ENCODE measurements at regions not wholly inside any gene's neighbourhood (a gene's known extent, or its start where the extent isn't known, plus 50 kb on each side); places are given as distances from the start of the nearest gene placed in this dataset.

DNA sequence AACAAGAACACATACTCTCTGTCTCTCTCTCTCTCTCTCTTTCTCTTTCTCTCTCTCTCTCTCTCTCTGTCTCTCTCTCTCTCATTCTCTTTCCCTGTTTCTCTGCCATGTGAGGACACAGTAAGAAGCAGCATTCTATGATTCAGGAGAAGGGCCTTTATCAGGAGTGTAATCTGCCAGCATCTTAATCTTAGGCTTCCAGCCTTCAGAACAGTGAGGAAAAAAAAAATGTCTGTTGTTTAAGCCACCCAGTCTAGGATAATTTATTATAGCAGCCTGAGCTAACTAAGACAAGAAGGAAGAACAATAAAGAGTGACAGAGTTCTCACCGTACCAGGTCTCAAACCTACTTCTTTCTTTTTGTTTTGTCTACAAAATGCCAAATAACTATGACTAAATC is 399.4 kb downstream of the SOCS6 start:
- H3K27ac ChIP-seq = no peak overlapping the region
- no peak overlapping the region for H2AFZ ChIP-seq
- H3K9me3 ChIP-seq (ENCODE audit: low read depth) = no peaks in the 10 kb centered on the region
- no peak for DNase-seq (ENCODE audit: low spot score)
- H3K27me3 ChIP-seq = no peaks in the 10 kb centered on the region
- no peak for TF ChIP-seq EZH2 (IDR thresholded peaks at IDR 0.05; ENCODE audit: borderline replicate concordance)
- no peak for TF ChIP-seq EZH2phosphoT487 (IDR thresholded peaks at IDR 0.05; ENCODE audit: low read depth, severe bottlenecking, unreplicated experiment)
- TF ChIP-seq, protein P1, sequence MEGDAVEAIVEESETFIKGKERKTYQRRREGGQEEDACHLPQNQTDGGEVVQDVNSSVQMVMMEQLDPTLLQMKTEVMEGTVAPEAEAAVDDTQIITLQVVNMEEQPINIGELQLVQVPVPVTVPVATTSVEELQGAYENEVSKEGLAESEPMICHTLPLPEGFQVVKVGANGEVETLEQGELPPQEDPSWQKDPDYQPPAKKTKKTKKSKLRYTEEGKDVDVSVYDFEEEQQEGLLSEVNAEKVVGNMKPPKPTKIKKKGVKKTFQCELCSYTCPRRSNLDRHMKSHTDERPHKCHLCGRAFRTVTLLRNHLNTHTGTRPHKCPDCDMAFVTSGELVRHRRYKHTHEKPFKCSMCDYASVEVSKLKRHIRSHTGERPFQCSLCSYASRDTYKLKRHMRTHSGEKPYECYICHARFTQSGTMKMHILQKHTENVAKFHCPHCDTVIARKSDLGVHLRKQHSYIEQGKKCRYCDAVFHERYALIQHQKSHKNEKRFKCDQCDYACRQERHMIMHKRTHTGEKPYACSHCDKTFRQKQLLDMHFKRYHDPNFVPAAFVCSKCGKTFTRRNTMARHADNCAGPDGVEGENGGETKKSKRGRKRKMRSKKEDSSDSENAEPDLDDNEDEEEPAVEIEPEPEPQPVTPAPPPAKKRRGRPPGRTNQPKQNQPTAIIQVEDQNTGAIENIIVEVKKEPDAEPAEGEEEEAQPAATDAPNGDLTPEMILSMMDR (IDR thresholded peaks at IDR 0.05; ENCODE audit: poor library complexity) = no peak
- H3K4me2 ChIP-seq = no peak overlapping the region
- H3K36me3 ChIP-seq (replicated peaks; ENCODE audit: insufficient read depth, low read depth) = no peaks in the 10 kb centered on the region
- no peak overlapping the region for H3K4me3 ChIP-seq
- no peaks in the 10 kb centered on the region for H3K79me2 ChIP-seq
- no peaks in the 10 kb centered on the region for H3K4me1 ChIP-seq (ENCODE audit: insufficient read depth)
- no peaks in the 10 kb centered on the region for H3K9me2 ChIP-seq (replicated peaks; ENCODE audit: insufficient read depth)
- H4K20me1 ChIP-seq (ENCODE audit: insufficient read depth, poor library complexity, severe bottlenecking) = no peaks in the 10 kb centered on the region
- WGBS (ENCODE audit: low lambda C conversion rate, missing lambda C conversion rate) = 71% methylated on average over 1 of the region's 1 CpG

DNA sequence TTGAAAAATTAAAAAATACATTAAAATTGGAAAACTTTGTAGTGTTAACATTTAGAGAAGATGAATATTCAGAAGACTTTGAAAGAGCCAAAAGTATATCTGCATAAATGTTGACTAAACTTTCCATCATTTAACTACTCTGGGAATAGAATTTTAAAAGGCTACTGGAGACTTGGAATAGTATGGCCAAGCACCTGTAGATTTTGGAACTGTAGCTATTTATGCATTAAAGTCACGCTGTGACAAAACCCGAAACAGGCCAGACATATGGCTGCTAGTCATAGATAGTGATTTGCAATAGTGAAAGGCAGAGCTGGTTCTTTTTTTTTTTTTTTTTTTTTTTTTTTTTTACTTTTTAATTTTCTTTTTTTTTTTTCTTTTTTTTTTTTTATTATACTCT is 396.0 kb downstream of the SOCS6 start:
- Histone ChIP-seq H2AFZ (no peak overlapping the region), H3K27me3 (no peaks in the 10 kb centered on the region), H3K4me2 (no peak overlapping the region), H4K20me1 (ENCODE audit: insufficient read depth, poor library complexity, severe bottlenecking) (no peaks in the 10 kb centered on the region), H3K9me2 (replicated peaks; ENCODE audit: insufficient read depth) (no peaks in the 10 kb centered on the region), H3K9me3 (ENCODE audit: low read depth) (no peaks in the 10 kb centered on the region), H3K4me3 (no peak overlapping the region), H3K79me2 (no peaks in the 10 kb centered on the region), H3K36me3 (replicated peaks; ENCODE audit: insufficient read depth, low read depth) (no peaks in the 10 kb centered on the region), H3K27ac (no peak overlapping the region), H3K4me1 (ENCODE audit: insufficient read depth) (no peaks in the 10 kb centered on the region)
- TF ChIP-seq, protein P1 (IDR thresholded peaks at IDR 0.05; ENCODE audit: poor library complexity) = no peak
- TF ChIP-seq EZH2 (IDR thresholded peaks at IDR 0.05; ENCODE audit: borderline replicate concordance) = no peak
- TF ChIP-seq EZH2phosphoT487 (IDR thresholded peaks at IDR 0.05; ENCODE audit: low read depth, severe bottlenecking, unreplicated experiment) = no peak
- DNase-seq (ENCODE audit: low spot score) = no peak
- WGBS (ENCODE audit: low lambda C conversion rate, missing lambda C conversion rate) = 98% methylated on average over 2 of the region's 2 CpGs

DNA sequence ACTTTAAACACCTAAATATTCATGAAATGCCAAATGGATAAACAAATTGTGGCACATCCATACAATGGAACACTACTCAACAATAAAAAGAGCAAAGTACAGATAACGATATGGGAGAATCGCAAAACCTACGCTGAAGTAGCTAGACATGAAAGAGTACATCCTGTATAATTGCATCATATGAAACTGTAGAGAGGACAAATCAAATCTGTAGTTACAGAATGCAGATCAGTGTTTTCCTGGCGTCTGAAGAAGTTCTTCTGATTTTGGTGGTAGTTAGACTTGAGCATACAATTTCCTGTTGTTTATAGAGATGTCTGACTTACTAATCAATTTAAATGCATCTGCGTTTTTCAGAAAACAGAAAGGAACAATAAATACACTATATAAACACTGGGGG is 394.4 kb downstream of the SOCS6 start:
- Histone ChIP-seq H3K9me3 (ENCODE audit: low read depth) (no peaks in the 10 kb centered on the region), H3K4me3 (no peak overlapping the region), H3K4me2 (no peak overlapping the region), H3K79me2 (no peaks in the 10 kb centered on the region), H3K27ac (no peak overlapping the region), H3K27me3 (no peaks in the 10 kb centered on the region), H4K20me1 (ENCODE audit: insufficient read depth, poor library complexity, severe bottlenecking) (no peaks in the 10 kb centered on the region), H3K9me2 (replicated peaks; ENCODE audit: insufficient read depth) (no peaks in the 10 kb centered on the region), H3K36me3 (replicated peaks; ENCODE audit: insufficient read depth, low read depth) (no peaks in the 10 kb centered on the region), H3K4me1 (ENCODE audit: insufficient read depth) (no peaks in the 10 kb centered on the region), H2AFZ (no peak overlapping the region)
- no peak for DNase-seq (ENCODE audit: low spot score)
- TF ChIP-seq, protein P1 (IDR thresholded peaks at IDR 0.05; ENCODE audit: poor library complexity) = no peak
- no peak for TF ChIP-seq EZH2 (IDR thresholded peaks at IDR 0.05; ENCODE audit: borderline replicate concordance)
- no peak for TF ChIP-seq EZH2phosphoT487 (IDR thresholded peaks at IDR 0.05; ENCODE audit: low read depth, severe bottlenecking, unreplicated experiment)
- 76% methylated on average over 5 of the region's 5 CpGs for WGBS (ENCODE audit: low lambda C conversion rate, missing lambda C conversion rate)

DNA sequence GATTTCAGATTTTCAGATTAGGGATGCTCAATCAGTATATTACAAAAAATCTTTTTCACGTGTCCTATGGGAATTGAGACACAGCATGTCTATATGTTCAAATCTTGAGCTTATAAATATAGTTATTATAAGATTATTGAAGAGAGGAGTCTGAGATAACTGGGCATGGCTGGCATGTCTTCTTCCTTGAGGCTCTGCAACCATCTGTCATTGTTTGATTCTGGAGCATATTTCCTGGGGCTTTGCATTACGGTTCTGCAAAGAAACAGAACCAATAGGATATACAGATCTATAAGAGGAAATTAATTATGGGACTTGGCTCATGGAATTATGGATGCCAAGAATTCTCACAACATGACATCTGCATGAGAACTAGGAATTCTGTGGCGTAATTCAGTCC is 386.1 kb downstream of the SOCS6 start:
- Histone ChIP-seq H3K9me2 (replicated peaks; ENCODE audit: insufficient read depth) (no peaks in the 10 kb centered on the region), H2AFZ (no peak overlapping the region), H3K27ac (no peak overlapping the region), H3K27me3 (no peaks in the 10 kb centered on the region), H3K4me3 (no peak overlapping the region), H3K4me2 (no peak overlapping the region), H4K20me1 (ENCODE audit: insufficient read depth, poor library complexity, severe bottlenecking) (no peaks in the 10 kb centered on the region), H3K4me1 (ENCODE audit: insufficient read depth) (no peaks in the 10 kb centered on the region), H3K9me3 (ENCODE audit: low read depth) (no peaks in the 10 kb centered on the region), H3K36me3 (replicated peaks; ENCODE audit: insufficient read depth, low read depth) (no peaks in the 10 kb centered on the region), H3K79me2 (no peaks in the 10 kb centered on the region)
- DNase-seq (ENCODE audit: low spot score) = no peak
- WGBS (ENCODE audit: low lambda C conversion rate, missing lambda C conversion rate) = 81% methylated on average over 3 of the region's 3 CpGs
- TF ChIP-seq EZH2phosphoT487 (IDR thresholded peaks at IDR 0.05; ENCODE audit: low read depth, severe bottlenecking, unreplicated experiment) = no peak
- TF ChIP-seq, protein P1 (IDR thresholded peaks at IDR 0.05; ENCODE audit: poor library complexity) = no peak
- no peak for TF ChIP-seq EZH2 (IDR thresholded peaks at IDR 0.05; ENCODE audit: borderline replicate concordance)
